ENCODE measurements at regions not wholly inside any gene's neighbourhood (a gene's known extent, or its start where the extent isn't known, plus 50 kb on each side); places are given as distances from the start of the nearest gene placed in this dataset.

DNA sequence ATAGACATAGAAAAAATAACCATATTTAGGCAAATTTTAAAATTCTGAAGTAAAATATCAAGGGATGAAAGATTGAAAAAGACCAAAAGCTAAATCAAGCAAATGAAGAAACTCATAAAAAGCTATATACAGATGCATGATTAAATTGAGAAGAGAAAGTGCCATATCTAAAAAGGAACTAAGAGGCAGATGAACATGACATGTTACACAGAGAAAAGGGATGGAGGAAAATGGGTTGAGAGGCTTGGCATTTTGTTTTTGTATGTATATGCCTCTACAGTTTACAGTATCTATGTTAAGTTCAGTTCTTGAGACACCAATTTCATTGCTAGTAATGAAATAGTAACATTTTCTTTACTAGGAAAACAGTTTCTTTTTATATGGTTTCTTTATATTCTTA, 1507.4 kb upstream of the SPRY2 start:
- CTCF ChIA-PET, result interaction anchor here (0.7 kb wide), 1 partner anchor 369 kb away, joined by 3 read pairs; no protein-coding TSS in a partner anchor
- TF ChIP-seq SUZ12 (IDR thresholded peaks at IDR 0.05) (no peak), LEF1 (IDR thresholded peaks at IDR 0.05; ENCODE audit: borderline replicate concordance) (no peak), TARDBP (IDR thresholded peaks at IDR 0.05) (no peak), L3MBTL2 (conservative IDR thresholded peaks at IDR 0.05) (no peak), HDGF (IDR thresholded peaks at IDR 0.05; ENCODE audit: borderline replicate concordance) (no peak), ELF4 (IDR thresholded peaks at IDR 0.05) (no peak), BHLHE40 (IDR thresholded peaks at IDR 0.05; ENCODE audit: borderline replicate concordance) (no peak), NFRKB (IDR thresholded peaks at IDR 0.05) (no peak), FOXM1 (IDR thresholded peaks at IDR 0.05; ENCODE audit: borderline replicate concordance) (no peak), ARNT (IDR thresholded peaks at IDR 0.05) (no peak), SP1 (IDR thresholded peaks at IDR 0.05) (no peak), CTBP1 (IDR thresholded peaks at IDR 0.05; ENCODE audit: borderline replicate concordance) (no peak), ZNF384 (IDR thresholded peaks at IDR 0.05) (no peak), FOXK2 (IDR thresholded peaks at IDR 0.05) (no peak), FOXA1 (IDR thresholded peaks at IDR 0.05) (no peak)
- TF ChIP-seq, protein P1, sequence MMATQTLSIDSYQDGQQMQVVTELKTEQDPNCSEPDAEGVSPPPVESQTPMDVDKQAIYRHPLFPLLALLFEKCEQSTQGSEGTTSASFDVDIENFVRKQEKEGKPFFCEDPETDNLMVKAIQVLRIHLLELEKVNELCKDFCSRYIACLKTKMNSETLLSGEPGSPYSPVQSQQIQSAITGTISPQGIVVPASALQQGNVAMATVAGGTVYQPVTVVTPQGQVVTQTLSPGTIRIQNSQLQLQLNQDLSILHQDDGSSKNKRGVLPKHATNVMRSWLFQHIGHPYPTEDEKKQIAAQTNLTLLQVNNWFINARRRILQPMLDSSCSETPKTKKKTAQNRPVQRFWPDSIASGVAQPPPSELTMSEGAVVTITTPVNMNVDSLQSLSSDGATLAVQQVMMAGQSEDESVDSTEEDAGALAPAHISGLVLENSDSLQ (IDR thresholded peaks at IDR 0.05), result no peak
- POLR2A ChIA-PET, result no interaction called here
- no peak for DNase-seq (ENCODE audit: extremely low spot score)

DNA sequence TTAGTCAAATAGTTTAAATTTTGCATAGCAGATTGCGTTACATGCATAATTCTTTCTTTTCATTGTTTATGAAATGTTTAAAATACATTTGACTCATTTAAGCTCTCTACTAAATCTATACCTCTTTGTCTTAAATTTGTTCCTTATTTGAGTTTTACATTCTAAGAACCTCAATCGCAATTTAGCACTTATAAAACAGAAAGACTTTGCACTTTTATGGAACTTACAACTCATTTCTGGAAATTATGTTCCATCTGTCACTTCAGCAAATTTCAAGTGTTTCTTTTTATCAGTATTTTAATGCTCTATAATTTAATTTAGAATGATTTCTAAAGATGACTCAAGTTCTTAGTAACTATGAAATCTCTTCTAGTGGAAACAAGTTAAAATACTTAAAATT, 1505.8 kb upstream of the SPRY2 start:
- no peak for TF ChIP-seq LEF1 (IDR thresholded peaks at IDR 0.05; ENCODE audit: borderline replicate concordance)
- TF ChIP-seq TARDBP (IDR thresholded peaks at IDR 0.05), result no peak
- no peak for TF ChIP-seq SP1 (IDR thresholded peaks at IDR 0.05)
- no peak for TF ChIP-seq FOXA1 (IDR thresholded peaks at IDR 0.05)
- TF ChIP-seq, protein P1 (IDR thresholded peaks at IDR 0.05), result no peak
- no peak for TF ChIP-seq SUZ12 (IDR thresholded peaks at IDR 0.05)
- TF ChIP-seq ZNF384 (IDR thresholded peaks at IDR 0.05), result no peak
- DNase-seq (ENCODE audit: extremely low spot score), result no peak
- ChIA-PET CTCF (no interaction called here), POLR2A (no interaction called here)

DNA sequence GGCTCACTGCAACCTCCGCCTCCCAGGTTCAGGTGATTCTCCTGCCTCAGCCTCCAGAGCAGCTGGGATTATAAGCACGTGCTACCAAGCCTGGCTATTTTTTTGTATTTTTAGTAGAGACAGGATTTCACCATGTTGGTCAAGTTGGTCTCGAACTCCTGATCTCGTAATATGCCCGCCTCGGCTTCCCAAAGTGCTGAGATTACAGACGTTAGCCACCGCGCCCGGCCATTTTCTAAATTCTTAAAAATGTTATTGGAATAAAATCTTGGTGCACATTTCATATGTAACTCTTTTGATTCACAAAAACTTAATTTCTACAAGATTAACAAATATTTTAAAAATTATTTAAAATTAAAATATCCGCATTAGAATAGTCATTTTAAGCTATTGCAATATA, 1480.3 kb upstream of the SPRY2 start:
- no peak for DNase-seq (ENCODE audit: extremely low spot score)
- POLR2A ChIA-PET, result no interaction called here
- CTCF ChIA-PET, result no interaction called here
- TF ChIP-seq SUZ12 (IDR thresholded peaks at IDR 0.05) (no peak), BHLHE40 (IDR thresholded peaks at IDR 0.05; ENCODE audit: borderline replicate concordance) (no peak)

DNA sequence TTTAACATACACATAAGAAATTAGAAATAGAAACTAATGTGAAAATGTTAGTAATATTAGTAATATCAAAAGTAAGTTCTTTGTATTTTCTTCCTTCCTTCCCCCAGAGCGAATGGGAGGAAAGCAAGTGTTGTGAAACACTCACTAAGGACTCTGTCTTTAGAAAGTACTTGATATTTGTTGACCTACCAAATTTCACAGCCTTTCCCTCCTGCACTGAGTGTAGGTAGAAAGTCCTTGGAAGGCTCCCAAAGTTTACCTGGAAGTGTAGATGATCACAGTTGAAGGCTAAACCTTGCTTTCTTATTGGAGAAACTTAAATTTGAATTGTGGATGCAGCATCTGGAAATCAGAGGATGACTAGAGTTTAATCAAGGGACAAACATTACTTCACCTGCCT, 1459.5 kb upstream of the SPRY2 start:
- CTCF ChIA-PET, result no interaction called here
- TF ChIP-seq HDGF (IDR thresholded peaks at IDR 0.05; ENCODE audit: borderline replicate concordance), result no peak
- TF ChIP-seq FOXM1 (IDR thresholded peaks at IDR 0.05; ENCODE audit: borderline replicate concordance), result no peak
- TF ChIP-seq ZNF384 (IDR thresholded peaks at IDR 0.05), result no peak
- TF ChIP-seq SP1 (IDR thresholded peaks at IDR 0.05), result no peak
- TF ChIP-seq ARNT (IDR thresholded peaks at IDR 0.05), result no peak
- TF ChIP-seq FOXA1 (IDR thresholded peaks at IDR 0.05), result no peak
- TF ChIP-seq ELF4 (IDR thresholded peaks at IDR 0.05), result no peak
- TF ChIP-seq L3MBTL2 (conservative IDR thresholded peaks at IDR 0.05), result no peak
- TF ChIP-seq, protein P1 (IDR thresholded peaks at IDR 0.05), result no peak
- no peak for TF ChIP-seq LEF1 (IDR thresholded peaks at IDR 0.05; ENCODE audit: borderline replicate concordance)
- TF ChIP-seq SUZ12 (IDR thresholded peaks at IDR 0.05), result no peak
- no peak for TF ChIP-seq FOXK2 (IDR thresholded peaks at IDR 0.05)
- no peak for TF ChIP-seq CTBP1 (IDR thresholded peaks at IDR 0.05; ENCODE audit: borderline replicate concordance)
- no peak for TF ChIP-seq TARDBP (IDR thresholded peaks at IDR 0.05)
- TF ChIP-seq BHLHE40 (IDR thresholded peaks at IDR 0.05; ENCODE audit: borderline replicate concordance), result no peak
- no peak for TF ChIP-seq NFRKB (IDR thresholded peaks at IDR 0.05)
- no peak for DNase-seq (ENCODE audit: extremely low spot score)
- POLR2A ChIA-PET, result no interaction called here

DNA sequence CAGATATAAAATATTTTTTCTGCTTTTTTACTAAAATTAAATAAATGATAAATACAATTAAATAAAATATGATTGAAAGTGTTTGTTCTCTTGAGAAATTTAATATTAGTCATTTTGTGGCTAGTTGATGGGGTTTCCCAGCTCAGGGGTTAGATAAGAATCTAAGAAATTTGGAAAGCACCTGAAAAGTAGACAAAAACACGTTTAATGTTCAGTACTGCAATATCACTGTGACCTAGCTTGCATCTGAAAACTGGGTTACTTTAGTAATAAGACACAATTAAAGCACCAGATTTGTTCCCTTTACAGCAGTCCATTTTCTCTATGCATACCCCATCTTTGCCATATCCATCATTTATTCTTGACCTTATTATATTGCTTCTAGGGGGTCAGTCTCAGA, 1454.8 kb upstream of the SPRY2 start:
- CTCF ChIA-PET, result no interaction called here
- POLR2A ChIA-PET, result no interaction called here
- TF ChIP-seq BHLHE40 (IDR thresholded peaks at IDR 0.05; ENCODE audit: borderline replicate concordance) (no peak), ARNT (IDR thresholded peaks at IDR 0.05) (no peak), SUZ12 (IDR thresholded peaks at IDR 0.05) (no peak), ELF4 (IDR thresholded peaks at IDR 0.05) (no peak), ZNF384 (IDR thresholded peaks at IDR 0.05) (no peak), SP1 (IDR thresholded peaks at IDR 0.05) (no peak), FOXK2 (IDR thresholded peaks at IDR 0.05) (no peak), FOXA1 (IDR thresholded peaks at IDR 0.05) (no peak), NFRKB (IDR thresholded peaks at IDR 0.05) (no peak), L3MBTL2 (conservative IDR thresholded peaks at IDR 0.05) (no peak), CTBP1 (IDR thresholded peaks at IDR 0.05; ENCODE audit: borderline replicate concordance) (no peak), HDGF (IDR thresholded peaks at IDR 0.05; ENCODE audit: borderline replicate concordance) (no peak), TARDBP (IDR thresholded peaks at IDR 0.05) (no peak), LEF1 (IDR thresholded peaks at IDR 0.05; ENCODE audit: borderline replicate concordance) (no peak), FOXM1 (IDR thresholded peaks at IDR 0.05; ENCODE audit: borderline replicate concordance) (no peak)
- TF ChIP-seq, protein P1 (IDR thresholded peaks at IDR 0.05), result no peak
- DNase-seq (ENCODE audit: extremely low spot score), result no peak

DNA sequence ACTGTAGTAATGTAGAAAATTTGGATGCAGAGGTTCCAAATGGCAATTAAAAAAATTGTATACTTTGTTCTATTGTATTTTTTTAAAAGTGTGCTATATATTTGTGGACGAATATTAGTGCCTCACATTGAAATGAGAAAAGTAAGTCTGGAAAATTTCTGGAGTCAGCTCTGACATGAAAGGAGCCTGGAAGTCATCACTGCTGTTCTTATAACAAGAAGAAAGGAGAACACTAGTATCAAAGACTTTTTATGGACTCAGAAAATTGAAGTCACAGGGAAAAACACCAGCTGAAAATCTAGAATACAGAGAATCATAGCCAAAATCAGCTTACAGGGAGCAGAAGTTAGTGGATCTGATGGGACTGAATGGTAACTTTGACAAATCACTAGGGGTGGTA, 1450.7 kb upstream of the SPRY2 start:
- TF ChIP-seq L3MBTL2 (conservative IDR thresholded peaks at IDR 0.05) (no peak), BHLHE40 (IDR thresholded peaks at IDR 0.05; ENCODE audit: borderline replicate concordance) (no peak), CTBP1 (IDR thresholded peaks at IDR 0.05; ENCODE audit: borderline replicate concordance) (no peak), SUZ12 (IDR thresholded peaks at IDR 0.05) (no peak), ZNF384 (IDR thresholded peaks at IDR 0.05) (no peak)
- CTCF ChIA-PET, result no interaction called here
- POLR2A ChIA-PET, result no interaction called here
- DNase-seq (ENCODE audit: extremely low spot score), result no peak
